Central memory CD8-positive, alpha-beta T cell (primary cell): ENCODE measurements at regions not wholly inside any gene's neighbourhood (a gene's known extent, or its start where the extent isn't known, plus 50 kb on each side); places are given as distances from the start of the nearest gene placed in this dataset.

Experiments
- ATAC-seq: fragments of 150-1000 bp; cut with Tn5 transposase; replicated peaks from 2 replicates; pipeline ENCODE4 v1.10.0; 2022; ENCODE audit warnings: mild to moderate bottlenecking, moderate FRiP score, moderate number of reproducible peaks; ENCODE audit not compliant: poor library complexity, severe bottlenecking; ENCODE audit errors: extremely low read depth
- DNase-seq, 2 donors: peaks; one replicate each; pipeline ENCODE4 v3.0.0; 2021; ENCODE audit warnings: low spot score in 2 of 2
- H3K27ac Mint-ChIP-seq: one replicate; pipeline ENCODE4 v1.8.0; 2022; ENCODE audit warnings: low read depth, mild to moderate bottlenecking, moderate library complexity, mixed read lengths
- H3K27me3 Mint-ChIP-seq: one replicate; pipeline ENCODE4 v1.8.0; 2022; ENCODE audit warnings: mixed read lengths
- H3K36me3 Mint-ChIP-seq: one replicate; pipeline ENCODE4 v1.8.0; 2022; ENCODE audit warnings: mild to moderate bottlenecking, moderate library complexity, mixed read lengths; ENCODE audit not compliant: insufficient read depth
- H3K4me1 Mint-ChIP-seq: one replicate; pipeline ENCODE4 v1.8.0; 2022; ENCODE audit warnings: mixed read lengths
- H3K4me3 Mint-ChIP-seq: one replicate; pipeline ENCODE4 v1.8.0; 2022; ENCODE audit warnings: mild to moderate bottlenecking, moderate library complexity, mixed read lengths
- H3K9me3 Mint-ChIP-seq: one replicate; pipeline ENCODE4 v1.8.0; 2022; ENCODE audit warnings: mixed read lengths

DNA sequence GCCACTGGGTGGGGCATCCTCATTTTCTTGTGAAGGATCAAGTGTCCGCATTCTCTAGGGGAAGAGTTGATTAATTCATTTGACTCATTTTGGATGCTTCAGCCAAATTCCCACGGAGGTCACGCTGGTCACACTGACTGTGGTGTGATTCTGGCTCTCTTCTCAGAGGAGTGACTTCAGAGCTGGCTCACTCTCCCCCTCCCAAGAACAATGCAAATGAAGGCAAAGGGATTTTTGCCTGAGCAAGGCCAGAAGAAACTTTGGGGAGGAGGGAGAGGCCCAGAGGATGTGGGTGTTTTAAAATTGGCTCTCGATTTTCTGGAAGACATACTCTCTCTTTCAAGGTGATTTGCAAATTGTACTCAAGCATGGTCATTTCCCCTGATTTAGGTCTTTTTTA lies 51.1 kb upstream of the LMO2 start:
- peaks cover 13% of the 10 kb centered on the region for H3K27me3 Mint-ChIP-seq
- H3K4me1 Mint-ChIP-seq: no peaks in the 10 kb centered on the region
- H3K9me3 Mint-ChIP-seq: no peaks in the 10 kb centered on the region
- H3K4me3 Mint-ChIP-seq: no peak overlapping the region
- ATAC-seq (no peak), DNase-seq (no peak)
- no peaks in the 10 kb centered on the region for H3K36me3 Mint-ChIP-seq
- H3K27ac Mint-ChIP-seq: no peak overlapping the region

DNA sequence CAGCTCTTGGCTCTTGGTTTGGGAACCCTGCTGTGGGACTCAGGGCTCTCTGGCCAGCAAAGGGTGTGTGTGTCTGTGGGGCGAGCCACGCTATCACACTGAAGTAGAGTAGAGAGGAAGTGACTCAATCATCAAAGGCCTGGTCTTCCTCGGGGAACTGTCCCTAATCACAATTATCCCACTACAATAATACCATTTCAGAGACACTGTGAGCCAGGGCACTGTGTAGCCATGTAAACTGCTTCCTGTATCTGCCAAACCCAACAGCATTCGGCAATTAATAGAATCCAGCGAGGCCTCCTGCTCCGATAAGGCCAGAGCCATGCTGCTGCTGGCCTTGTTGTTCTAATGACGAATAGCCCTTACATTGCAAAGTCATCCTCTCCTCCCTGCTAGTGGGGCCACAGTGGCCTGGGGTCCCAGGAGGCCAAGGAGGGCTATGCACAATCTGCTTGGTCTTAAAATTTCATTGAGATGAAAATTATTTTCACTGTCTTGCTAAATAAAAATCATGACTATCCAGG lies 49.8 kb upstream of the LMO2 start:
- ATAC-seq: no peak

More for the DNA sequence above, 49.8 kb upstream of the LMO2 start:
- Mint-ChIP-seq H3K4me3 (no peak overlapping the region), H3K27ac (no peak overlapping the region), H3K4me1 (no peaks in the 10 kb centered on the region), H3K27me3 (peaks cover 22% of the 10 kb centered on the region), H3K9me3 (no peaks in the 10 kb centered on the region), H3K36me3 (no peaks in the 10 kb centered on the region)
- DNase-seq: no peak
